ENCODE measurements at regions not wholly inside any gene's neighbourhood (a gene's known extent, or its start where the extent isn't known, plus 50 kb on each side); places are given as distances from the start of the nearest gene placed in this dataset.

- no peak for TF ChIP-seq MLX (CRISPR knock-in tag; IDR thresholded peaks at IDR 0.05)
- TF ChIP-seq ZNF121 (CRISPR knock-in tag; IDR thresholded peaks at IDR 0.05) = no peak
- TF ChIP-seq E2F5 (CRISPR knock-in tag; IDR thresholded peaks at IDR 0.05) = no peak
- TF ChIP-seq MAX (CRISPR knock-in tag; IDR thresholded peaks at IDR 0.05) = no peak
Measured at GRCh38 chr20:18928626-18929025, 115.0 kb downstream of the SCP2D1 start (continued).

GRCh38 chr20:18929800-18930199 lies 116.2 kb downstream of the SCP2D1 start:
- Mint-ChIP-seq H3K36me3 (no peaks in the 10 kb centered on the region), H3K4me1 (no peaks in the 10 kb centered on the region), H3K4me3 (no peak overlapping the region), H3K27me3 (ENCODE audit: low read depth) (no peaks in the 10 kb centered on the region), H3K27ac (no peak overlapping the region), H3K9me3 (peaks cover 15% of the 10 kb centered on the region)
- ChIA-PET POLR2A (no interaction called here), CTCF (no interaction called here)
- TF ChIP-seq TEAD1 (CRISPR knock-in tag; IDR thresholded peaks at IDR 0.05) = no peak
- no peak for TF ChIP-seq HMGA2 (CRISPR knock-in tag; IDR thresholded peaks at IDR 0.05)
- TF ChIP-seq ATF2 (CRISPR knock-in tag; IDR thresholded peaks at IDR 0.05; ENCODE audit: borderline replicate concordance, low read depth) = no peak
- TF ChIP-seq JAZF1 (CRISPR knock-in tag; IDR thresholded peaks at IDR 0.05) = no peak
- TF ChIP-seq ZBTB43 (CRISPR knock-in tag; IDR thresholded peaks at IDR 0.05) = no peak
- no peak for TF ChIP-seq PRRX2 (CRISPR knock-in tag; IDR thresholded peaks at IDR 0.05)
- no peak for TF ChIP-seq ZNF232 (CRISPR knock-in tag; IDR thresholded peaks at IDR 0.05)
- TF ChIP-seq ATF1 (CRISPR knock-in tag; IDR thresholded peaks at IDR 0.05) = no peak
- TF ChIP-seq PREB (CRISPR knock-in tag; IDR thresholded peaks at IDR 0.05; ENCODE audit: borderline replicate concordance) = no peak
- no peak for TF ChIP-seq MYBL2 (CRISPR knock-in tag; IDR thresholded peaks at IDR 0.05)
- TF ChIP-seq GABPB1 (CRISPR knock-in tag; IDR thresholded peaks at IDR 0.05) = no peak
- TF ChIP-seq ETV6 (CRISPR knock-in tag; IDR thresholded peaks at IDR 0.05) = no peak
- no peak for TF ChIP-seq OVOL2 (CRISPR knock-in tag; IDR thresholded peaks at IDR 0.05; ENCODE audit: borderline replicate concordance)
- no peak for TF ChIP-seq CBFB (CRISPR knock-in tag; IDR thresholded peaks at IDR 0.05; ENCODE audit: low read depth)
- TF ChIP-seq ARID4B (CRISPR knock-in tag; IDR thresholded peaks at IDR 0.05; ENCODE audit: borderline replicate concordance) = no peak
- DNase-seq (ENCODE audit: low spot score) = no peak
- no peak for ATAC-seq

Measured in WTC11 (cell line).